ENCODE measurements at regions not wholly inside any gene's neighbourhood (a gene's known extent, or its start where the extent isn't known, plus 50 kb on each side); places are given as distances from the start of the nearest gene placed in this dataset.
A peak's percentile ranks its signal among the peaks of the same experiment; 100 is the strongest.

- H3K4me1 ChIP-seq (ENCODE audit: control insufficient read depth in 2 of 2, insufficient read depth in 1 of 2, low read depth in 1 of 2, low read length in 2 of 2), result no peaks in the 10 kb centered on the region
- no peak overlapping the region for H3K9ac ChIP-seq (ENCODE audit: low read depth, low read length, poor library complexity)
- H2BK5ac ChIP-seq (ENCODE audit: low read length), result no peak overlapping the region
- no peak overlapping the region for H3K4me2 ChIP-seq (ENCODE audit: insufficient read depth, low read length, poor library complexity, severe bottlenecking)
- H3K18ac ChIP-seq (ENCODE audit: low read length), result no peak overlapping the region
- H2BK15ac ChIP-seq (ENCODE audit: low read length), result no peak overlapping the region
- no peak for DNase-seq (ENCODE audit: low spot score)
- no peak overlapping the region for H3K4me3 ChIP-seq (ENCODE audit: low read length in 2 of 2)
- no peaks in the 10 kb centered on the region for H3K36me3 ChIP-seq (replicated peaks in 1 of 2; ENCODE audit: control insufficient read depth in 2 of 2, insufficient read depth in 2 of 2, low read length in 2 of 2)
- H2BK12ac ChIP-seq (ENCODE audit: low read length), result no peak overlapping the region
- no peak overlapping the region for H3K27ac ChIP-seq (replicated peaks; ENCODE audit: low read length)
- no peaks in the 10 kb centered on the region for H3K27me3 ChIP-seq (ENCODE audit: control insufficient read depth in 3 of 3, insufficient read depth in 3 of 3, low read depth in 1 of 3, low read length in 3 of 3)
- H3K79me1 ChIP-seq (ENCODE audit: low read depth, low read length), result no peaks in the 10 kb centered on the region
- no CpG with 5 or more reads among the region's 2 CpGs for WGBS, 2 donors (ENCODE audit: extremely low coverage in 2 of 2, insufficient read length in 2 of 2, insufficient replicate concordance in 1 of 2)
- H2BK120ac ChIP-seq (ENCODE audit: low read depth, low read length), result no peak overlapping the region
- no peak overlapping the region for H4K91ac ChIP-seq (ENCODE audit: low read depth, low read length, poor library complexity)
- no peak overlapping the region for H3K14ac ChIP-seq (ENCODE audit: low read length)
- no peaks in the 10 kb centered on the region for H3K9me3 ChIP-seq (replicated peaks in 1 of 2; ENCODE audit: control insufficient read depth in 2 of 2, insufficient read depth in 1 of 2, low read depth in 1 of 2, low read length in 2 of 2)
- no peak overlapping the region for H3K23ac ChIP-seq (ENCODE audit: low read depth, low read length, poor library complexity)
- H2AK5ac ChIP-seq (ENCODE audit: low read depth, low read length), result no peak overlapping the region
- no peak overlapping the region for H3K4ac ChIP-seq (ENCODE audit: low read length)
- H4K8ac ChIP-seq (ENCODE audit: low read depth, low read length), result no peak overlapping the region
- H2AFZ ChIP-seq (ENCODE audit: low read length), result no peak overlapping the region
Measured at GRCh38 chr11:25727944-25728343, 604.0 kb upstream of the ANO3 start.

- H3K9ac ChIP-seq (ENCODE audit: low read depth, low read length, poor library complexity), result no peak overlapping the region
- no peak overlapping the region for H4K91ac ChIP-seq (ENCODE audit: low read depth, low read length, poor library complexity)
Measured at GRCh38 chr11:25730230-25730629, 601.7 kb upstream of the ANO3 start.

GRCh38 chr11:25733777-25734176, 598.2 kb upstream of the ANO3 start:
- no peaks in the 10 kb centered on the region for H3K79me1 ChIP-seq (ENCODE audit: low read depth, low read length)
- no peaks in the 10 kb centered on the region for H3K27me3 ChIP-seq (ENCODE audit: control insufficient read depth in 3 of 3, insufficient read depth in 3 of 3, low read depth in 1 of 3, low read length in 3 of 3)
- no peaks in the 10 kb centered on the region for H3K4me1 ChIP-seq (ENCODE audit: control insufficient read depth in 2 of 2, insufficient read depth in 1 of 2, low read depth in 1 of 2, low read length in 2 of 2)
- no peak overlapping the region for H3K9ac ChIP-seq (ENCODE audit: low read depth, low read length, poor library complexity)
- no peak overlapping the region for H3K4ac ChIP-seq (ENCODE audit: low read length)
- no peak overlapping the region for H3K18ac ChIP-seq (ENCODE audit: low read length)
- H3K23ac ChIP-seq (ENCODE audit: low read depth, low read length, poor library complexity), result no peak overlapping the region
- H3K27ac ChIP-seq (replicated peaks; ENCODE audit: low read length), result no peak overlapping the region
- WGBS, 2 donors (ENCODE audit: extremely low coverage in 2 of 2, insufficient read length in 2 of 2, insufficient replicate concordance in 1 of 2), result no CpG with 5 or more reads among the region's 2 CpGs
- H2BK120ac ChIP-seq (ENCODE audit: low read depth, low read length), result no peak overlapping the region
- no peaks in the 10 kb centered on the region for H3K9me3 ChIP-seq (replicated peaks in 1 of 2; ENCODE audit: control insufficient read depth in 2 of 2, insufficient read depth in 1 of 2, low read depth in 1 of 2, low read length in 2 of 2)
- H2BK5ac ChIP-seq (ENCODE audit: low read length), result no peak overlapping the region
- no peak overlapping the region for H4K91ac ChIP-seq (ENCODE audit: low read depth, low read length, poor library complexity)
- no peak overlapping the region for H3K4me3 ChIP-seq (ENCODE audit: low read length in 2 of 2)
- no peak overlapping the region for H3K4me2 ChIP-seq (ENCODE audit: insufficient read depth, low read length, poor library complexity, severe bottlenecking)
- no peak for DNase-seq (ENCODE audit: low spot score)
- no peak overlapping the region for H2AFZ ChIP-seq (ENCODE audit: low read length)
- H4K8ac ChIP-seq (ENCODE audit: low read depth, low read length), result no peak overlapping the region
- no peak overlapping the region for H2BK12ac ChIP-seq (ENCODE audit: low read length)
- no peak overlapping the region for H2BK15ac ChIP-seq (ENCODE audit: low read length)
- H3K36me3 ChIP-seq (replicated peaks in 1 of 2; ENCODE audit: control insufficient read depth in 2 of 2, insufficient read depth in 2 of 2, low read length in 2 of 2), result no peaks in the 10 kb centered on the region
- H3K14ac ChIP-seq (ENCODE audit: low read length), result no peak overlapping the region
- H2AK5ac ChIP-seq (ENCODE audit: low read depth, low read length), result no peak overlapping the region

More at GRCh38 chr11:25730230-25730629, 601.7 kb upstream of the ANO3 start:
- Histone ChIP-seq H3K79me1 (ENCODE audit: low read depth, low read length) (no peaks in the 10 kb centered on the region), H4K8ac (ENCODE audit: low read depth, low read length) (no peak overlapping the region), H3K4me1 (ENCODE audit: control insufficient read depth in 2 of 2, insufficient read depth in 1 of 2, low read depth in 1 of 2, low read length in 2 of 2) (no peaks in the 10 kb centered on the region), H3K27me3 (ENCODE audit: control insufficient read depth in 3 of 3, insufficient read depth in 3 of 3, low read depth in 1 of 3, low read length in 3 of 3) (no peaks in the 10 kb centered on the region), H2BK5ac (ENCODE audit: low read length) (no peak overlapping the region), H3K18ac (ENCODE audit: low read length) (no peak overlapping the region), H3K4me2 (ENCODE audit: insufficient read depth, low read length, poor library complexity, severe bottlenecking) (no peak overlapping the region), H2BK12ac (ENCODE audit: low read length) (no peak overlapping the region), H3K23ac (ENCODE audit: low read depth, low read length, poor library complexity) (no peak overlapping the region), H2BK15ac (ENCODE audit: low read length) (no peak overlapping the region), H2AFZ (ENCODE audit: low read length) (no peak overlapping the region), H3K9me3 (replicated peaks in 1 of 2; ENCODE audit: control insufficient read depth in 2 of 2, insufficient read depth in 1 of 2, low read depth in 1 of 2, low read length in 2 of 2) (no peaks in the 10 kb centered on the region), H3K36me3 (replicated peaks in 1 of 2; ENCODE audit: control insufficient read depth in 2 of 2, insufficient read depth in 2 of 2, low read length in 2 of 2) (no peaks in the 10 kb centered on the region), H3K4me3 (ENCODE audit: low read length in 2 of 2) (no peak overlapping the region), H3K4ac (ENCODE audit: low read length) (no peak overlapping the region), H2AK5ac (ENCODE audit: low read depth, low read length) (no peak overlapping the region), H3K14ac (ENCODE audit: low read length) (no peak overlapping the region), H2BK120ac (ENCODE audit: low read depth, low read length) (no peak overlapping the region), H3K27ac (replicated peaks; ENCODE audit: low read length) (no peak overlapping the region)
- DNase-seq (ENCODE audit: low spot score), result no peak
- WGBS, 2 donors (ENCODE audit: extremely low coverage in 2 of 2, insufficient read length in 2 of 2, insufficient replicate concordance in 1 of 2), result no CpG with 5 or more reads among the region's 2 CpGs

- Histone ChIP-seq H3K4me2 (ENCODE audit: insufficient read depth, low read length, poor library complexity, severe bottlenecking) (no peak overlapping the region), H3K23ac (ENCODE audit: low read depth, low read length, poor library complexity) (no peak overlapping the region), H4K91ac (ENCODE audit: low read depth, low read length, poor library complexity) (no peak overlapping the region), H3K27ac (replicated peaks; ENCODE audit: low read length) (no peak overlapping the region), H3K36me3 (replicated peaks in 1 of 2; ENCODE audit: control insufficient read depth in 2 of 2, insufficient read depth in 2 of 2, low read length in 2 of 2) (no peaks in the 10 kb centered on the region), H3K27me3 (ENCODE audit: control insufficient read depth in 3 of 3, insufficient read depth in 3 of 3, low read depth in 1 of 3, low read length in 3 of 3) (no peaks in the 10 kb centered on the region), H2BK12ac (ENCODE audit: low read length) (no peak overlapping the region), H3K9me3 (replicated peaks in 1 of 2; ENCODE audit: control insufficient read depth in 2 of 2, insufficient read depth in 1 of 2, low read depth in 1 of 2, low read length in 2 of 2) (no peaks in the 10 kb centered on the region), H2BK120ac (ENCODE audit: low read depth, low read length) (no peak overlapping the region), H3K4me3 (ENCODE audit: low read length in 2 of 2) (no peak overlapping the region), H2AFZ (ENCODE audit: low read length) (no peak overlapping the region), H3K4me1 (ENCODE audit: control insufficient read depth in 2 of 2, insufficient read depth in 1 of 2, low read depth in 1 of 2, low read length in 2 of 2) (no peaks in the 10 kb centered on the region), H2BK15ac (ENCODE audit: low read length) (no peak overlapping the region), H3K9ac (ENCODE audit: low read depth, low read length, poor library complexity) (no peak overlapping the region), H2AK5ac (ENCODE audit: low read depth, low read length) (no peak overlapping the region), H3K4ac (ENCODE audit: low read length) (no peak overlapping the region), H3K18ac (ENCODE audit: low read length) (no peak overlapping the region), H3K14ac (ENCODE audit: low read length) (no peak overlapping the region), H4K8ac (ENCODE audit: low read depth, low read length) (no peak overlapping the region), H2BK5ac (ENCODE audit: low read length) (no peak overlapping the region), H3K79me1 (ENCODE audit: low read depth, low read length) (no peaks in the 10 kb centered on the region)
- DNase-seq (ENCODE audit: low spot score), result peak; percentile 29
- WGBS, 2 donors (ENCODE audit: extremely low coverage in 2 of 2, insufficient read length in 2 of 2, insufficient replicate concordance in 1 of 2), result no CpG with 5 or more reads among the region's 2 CpGs
Measured at GRCh38 chr11:25734591-25735211, 597.2 kb upstream of the ANO3 start.

Measured in neuronal stem cell (in vitro differentiated cells).